ENCODE measurements at regions not wholly inside any gene's neighbourhood (a gene's known extent, or its start where the extent isn't known, plus 50 kb on each side); places are given as distances from the start of the nearest gene placed in this dataset.

- H3K9me3 ChIP-seq (ENCODE audit: control insufficient read depth, low read depth, low read length) = no peaks in the 10 kb centered on the region
- H3K27ac ChIP-seq (ENCODE audit: control insufficient read depth, insufficient read depth, low read length) = no peak overlapping the region
- no peaks in the 10 kb centered on the region for H3K36me3 ChIP-seq (ENCODE audit: control insufficient read depth in 2 of 2, extremely low read depth in 1 of 2, insufficient read depth in 2 of 2, low read length in 2 of 2)
- FAIRE-seq (no peak), DNase-seq (ENCODE audit: low read depth, low spot score) (no peak)
- H3K4me2 ChIP-seq (ENCODE audit: control insufficient read depth, extremely low read depth, insufficient read depth, low read depth, low read length) = no peak overlapping the region
- H4K20me1 ChIP-seq (ENCODE audit: control insufficient read depth, extremely low read depth, insufficient read depth, low read length) = no peaks in the 10 kb centered on the region
- H3K9me1 ChIP-seq (ENCODE audit: control insufficient read depth, extremely low read depth, insufficient read depth, low read length) = no peaks in the 10 kb centered on the region
- no peaks in the 10 kb centered on the region for H3K27me3 ChIP-seq (ENCODE audit: control insufficient read depth, extremely low read depth, insufficient read depth, low read length)
- H3K4me3 ChIP-seq (ENCODE audit: control insufficient read depth in 2 of 3, extremely low read depth in 1 of 3, insufficient read depth in 2 of 3, low read depth in 1 of 3, low read length in 3 of 3) = no peak overlapping the region
- TF ChIP-seq, protein P1, sequence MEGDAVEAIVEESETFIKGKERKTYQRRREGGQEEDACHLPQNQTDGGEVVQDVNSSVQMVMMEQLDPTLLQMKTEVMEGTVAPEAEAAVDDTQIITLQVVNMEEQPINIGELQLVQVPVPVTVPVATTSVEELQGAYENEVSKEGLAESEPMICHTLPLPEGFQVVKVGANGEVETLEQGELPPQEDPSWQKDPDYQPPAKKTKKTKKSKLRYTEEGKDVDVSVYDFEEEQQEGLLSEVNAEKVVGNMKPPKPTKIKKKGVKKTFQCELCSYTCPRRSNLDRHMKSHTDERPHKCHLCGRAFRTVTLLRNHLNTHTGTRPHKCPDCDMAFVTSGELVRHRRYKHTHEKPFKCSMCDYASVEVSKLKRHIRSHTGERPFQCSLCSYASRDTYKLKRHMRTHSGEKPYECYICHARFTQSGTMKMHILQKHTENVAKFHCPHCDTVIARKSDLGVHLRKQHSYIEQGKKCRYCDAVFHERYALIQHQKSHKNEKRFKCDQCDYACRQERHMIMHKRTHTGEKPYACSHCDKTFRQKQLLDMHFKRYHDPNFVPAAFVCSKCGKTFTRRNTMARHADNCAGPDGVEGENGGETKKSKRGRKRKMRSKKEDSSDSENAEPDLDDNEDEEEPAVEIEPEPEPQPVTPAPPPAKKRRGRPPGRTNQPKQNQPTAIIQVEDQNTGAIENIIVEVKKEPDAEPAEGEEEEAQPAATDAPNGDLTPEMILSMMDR (optimal IDR thresholded peaks at IDR 0.05 in 1 of 3, IDR thresholded peaks at IDR 0.05 in 1 of 3, conservative IDR thresholded peaks at IDR 0.05 in 1 of 3; ENCODE audit: extremely low read depth in 1 of 3, insufficient read depth in 2 of 3, low read length in 3 of 3) = no peak
- no peak for TF ChIP-seq EZH2 (IDR thresholded peaks at IDR 0.05; ENCODE audit: low read length)
- H2AFZ ChIP-seq (ENCODE audit: control insufficient read depth, low read length) = no peak overlapping the region
- no peak overlapping the region for H3K9ac ChIP-seq (ENCODE audit: control insufficient read depth, extremely low read depth, insufficient read depth, low read length)
- no peaks in the 10 kb centered on the region for H3K79me2 ChIP-seq (ENCODE audit: control insufficient read depth, insufficient read depth, low read length)
- H3K4me1 ChIP-seq (ENCODE audit: control insufficient read depth, extremely low read depth, insufficient read depth, low read length) = no peaks in the 10 kb centered on the region
- dilution Hi-C loops (cut with MboI; ENCODE audit: extremely low pct_ligation_motif_present, low sequenced_read_pairs) = no loop called here
Observed at GRCh38 chr3:166962911-166963310, 417.2 kb downstream of the ZBBX start.

DNA sequence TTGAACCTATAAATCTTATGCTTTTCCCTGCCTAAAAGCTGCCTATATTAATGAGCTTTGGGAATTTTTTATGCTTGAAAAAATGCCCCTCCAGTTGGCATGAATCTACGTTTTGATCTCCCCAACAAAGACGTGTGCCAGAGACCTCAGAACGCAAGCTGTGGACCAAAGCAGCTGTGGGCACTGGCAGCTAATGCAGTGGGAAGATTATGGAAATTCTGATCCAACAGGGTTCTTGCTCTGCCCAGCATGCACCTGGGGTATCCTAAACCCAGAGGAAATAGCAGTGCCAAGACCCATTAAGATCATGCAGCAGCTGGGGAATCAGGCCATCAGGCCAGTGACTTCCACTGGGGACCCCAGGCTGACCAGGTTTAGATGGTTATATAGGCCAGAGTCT, 423.0 kb downstream of the ZBBX start:
- H2AFZ ChIP-seq (ENCODE audit: control insufficient read depth, low read length) = no peak overlapping the region
- H3K4me1 ChIP-seq (ENCODE audit: control insufficient read depth, extremely low read depth, insufficient read depth, low read length) = no peaks in the 10 kb centered on the region
- DNase-seq (ENCODE audit: low read depth, low spot score) (no peak), FAIRE-seq (no peak)
- TF ChIP-seq EZH2 (IDR thresholded peaks at IDR 0.05; ENCODE audit: low read length) = no peak
- TF ChIP-seq, protein P1 (optimal IDR thresholded peaks at IDR 0.05 in 1 of 3, IDR thresholded peaks at IDR 0.05 in 1 of 3, conservative IDR thresholded peaks at IDR 0.05 in 1 of 3; ENCODE audit: extremely low read depth in 1 of 3, insufficient read depth in 2 of 3, low read length in 3 of 3) = no peak
- H3K4me2 ChIP-seq (ENCODE audit: control insufficient read depth, extremely low read depth, insufficient read depth, low read depth, low read length) = no peak overlapping the region
- no peaks in the 10 kb centered on the region for H3K9me3 ChIP-seq (ENCODE audit: control insufficient read depth, low read depth, low read length)
- H3K27me3 ChIP-seq (ENCODE audit: control insufficient read depth, extremely low read depth, insufficient read depth, low read length) = no peaks in the 10 kb centered on the region
- no peak overlapping the region for H3K4me3 ChIP-seq (ENCODE audit: control insufficient read depth in 2 of 3, extremely low read depth in 1 of 3, insufficient read depth in 2 of 3, low read depth in 1 of 3, low read length in 3 of 3)
- dilution Hi-C loops (cut with MboI; ENCODE audit: extremely low pct_ligation_motif_present, low sequenced_read_pairs) = no loop called here
- no peaks in the 10 kb centered on the region for H3K9me1 ChIP-seq (ENCODE audit: control insufficient read depth, extremely low read depth, insufficient read depth, low read length)
- H3K36me3 ChIP-seq (ENCODE audit: control insufficient read depth in 2 of 2, extremely low read depth in 1 of 2, insufficient read depth in 2 of 2, low read length in 2 of 2) = no peaks in the 10 kb centered on the region
- no peak overlapping the region for H3K9ac ChIP-seq (ENCODE audit: control insufficient read depth, extremely low read depth, insufficient read depth, low read length)
- H3K27ac ChIP-seq (ENCODE audit: control insufficient read depth, insufficient read depth, low read length) = no peak overlapping the region
- no peaks in the 10 kb centered on the region for H3K79me2 ChIP-seq (ENCODE audit: control insufficient read depth, insufficient read depth, low read length)
- H4K20me1 ChIP-seq (ENCODE audit: control insufficient read depth, extremely low read depth, insufficient read depth, low read length) = no peaks in the 10 kb centered on the region

Data from keratinocyte (primary cell).